HepG2 (cell line): ENCODE measurements at regions not wholly inside any gene's neighbourhood (a gene's known extent, or its start where the extent isn't known, plus 50 kb on each side); places are given as distances from the start of the nearest gene placed in this dataset.

Experiments used
- ATAC-seq: fragments of 200-7000 bp; cut with Tn5 transposase; 3 replicates; pipeline ENCODE4 v1.9.1; 2020; ENCODE audit warnings: mild to moderate bottlenecking, moderate library complexity
- BruUV-seq: library from RNA; stranded (reverse); fragments of 400-500 nt; replicated peaks from 2 replicates; lab custom pipeline; 2021; lab: Mats Ljungman, UMichigan
- CTCF ChIA-PET: fragments of 300-600 bp; formaldehyde crosslinking; extraction: SDS; loops from one replicate; lab custom pipeline; 2021; ENCODE audit warnings: low total read pairs, inconsistent platforms, low intra/inter-chr PET ratio; lab: Yijun Ruan, JAX
- POLR2A ChIA-PET: fragments of 350-600 bp; sonication (Branson Sonifier 250); formaldehyde crosslinking; loops from one replicate; lab custom pipeline; 2020; ENCODE audit warnings: antibody characterized with exemption, inconsistent platforms; lab: Yijun Ruan, JAX
- DNase-seq: peaks from one replicate; pipeline ENCODE4 v3.0.0-alpha.2; 2015; ENCODE audit warnings: low spot score
- FAIRE-seq: peaks from 3 replicates; lab custom pipeline; 2011; peaks lifted over from hg19 to GRCh38; lab: Jason Lieb, UNC
- H2AFZ ChIP-seq: one replicate; pipeline ENCODE4 v1.6.1; 2011; ENCODE audit warnings: low read length, inconsistent platforms
- H3K27ac ChIP-seq: fragments of 300-600 bp; 3 replicates; pipeline ENCODE4 v1.8.0; 2011; ENCODE audit warnings: mixed run types, mild to moderate bottlenecking, mixed read lengths, low read length, inconsistent platforms; ENCODE audit not compliant: insufficient read depth; ENCODE audit errors: extremely low read length
- H3K27me3 ChIP-seq, 2 experiments: fragments of 200-600 bp in 1 of 2; 2 replicates in 1 of 2; 3 replicates in 1 of 2; pipeline versions ENCODE4 v1.6.0 to v1.8.0; 2011; ENCODE audit warnings: low read length in 2 of 2, mild to moderate bottlenecking in 2 of 2, moderate library complexity in 2 of 2, inconsistent platforms in 1 of 2; ENCODE audit not compliant: insufficient read depth in 2 of 2, control insufficient read depth in 1 of 2
- H3K36me3 ChIP-seq, 2 experiments: fragments of 200-600 bp in 1 of 2; replicated peaks in 1 of 2; 2 replicates in 1 of 2; 3 replicates in 1 of 2; pipeline versions ENCODE4 v1.5.1 to v1.8.0; 2011; ENCODE audit warnings: low read length in 2 of 2, inconsistent platforms in 1 of 2; ENCODE audit not compliant: insufficient read depth in 2 of 2, control insufficient read depth in 1 of 2
- H3K4me1 ChIP-seq: 2 replicates; pipeline ENCODE4 v1.5.1; 2012; ENCODE audit warnings: low read length, inconsistent platforms; ENCODE audit not compliant: insufficient read depth
- H3K4me2 ChIP-seq: 2 replicates; pipeline ENCODE4 v1.6.0; 2011; ENCODE audit warnings: low read depth, low read length, inconsistent platforms
- H3K4me3 ChIP-seq, 3 experiments: fragments of 200-600 bp in 1 of 3; sonication (generic), shearing (Covaris generic) in 1 of 3; replicated peaks in 1 of 3; 2 replicates each; pipeline ENCODE4 v1.5.1; 2011 to 2016; ENCODE audit warnings: low read length in 3 of 3, inconsistent platforms in 2 of 3, low read depth in 2 of 3, mild to moderate bottlenecking in 2 of 3, control low read depth in 1 of 3, mixed read lengths in 1 of 3; ENCODE audit not compliant: insufficient read depth in 1 of 3
- H3K79me2 ChIP-seq: one replicate; pipeline ENCODE4 v1.6.1; 2011; ENCODE audit warnings: low read length, inconsistent platforms; ENCODE audit not compliant: insufficient read depth
- H3K9ac ChIP-seq: 2 replicates; pipeline ENCODE4 v1.6.0; 2011; ENCODE audit warnings: mild to moderate bottlenecking, low read depth, low read length, inconsistent platforms; ENCODE audit not compliant: insufficient read depth
- H3K9me3 ChIP-seq: 2 replicates; pipeline ENCODE4 v1.5.1; 2012; ENCODE audit warnings: mild to moderate bottlenecking, low read length
- H4K20me1 ChIP-seq: 2 replicates; pipeline ENCODE4 v1.6.0; 2011; ENCODE audit warnings: inconsistent platforms, mild to moderate bottlenecking, low read length, moderate library complexity; ENCODE audit not compliant: insufficient read depth
- ATF7-NPFF ChIP-seq: sonication (generic); formaldehyde crosslinking; IDR thresholded peaks from 2 replicates; pipeline ENCODE4 v1.8.1; 2023; ENCODE audit warnings: mild to moderate bottlenecking, low read depth, missing genetic modification reagents, moderate library complexity
- ELF4 ChIP-seq: sonication (generic); formaldehyde crosslinking; IDR thresholded peaks from 2 replicates; pipeline ENCODE4 v1.5.0; 2020; ENCODE audit warnings: missing genetic modification reagents, mild to moderate bottlenecking, moderate library complexity, borderline replicate concordance
- MBD4 ChIP-seq: IDR thresholded peaks from 2 replicates; pipeline ENCODE4 v1.6.1; 2012; ENCODE audit warnings: low read length, inconsistent platforms, borderline replicate concordance
- PRMT3 ChIP-seq: sonication (generic); formaldehyde crosslinking; IDR thresholded peaks from 2 replicates; pipeline ENCODE4 v1.8.1; 2022; ENCODE audit warnings: low read depth, mild to moderate bottlenecking, moderate library complexity, missing genetic modification reagents, borderline replicate concordance
- WGBS: methylation state at CpG from one replicate; pipeline ENCODE4 v1.1.6; 2017; ENCODE audit warnings: low lambda C conversion rate; 5-methylcytosine and 5-hydroxymethylcytosine counted together
- in situ Hi-C: cut with HindIII; loops from 2 replicates; pipeline ENCODE4 v1.10.0; 2017; ENCODE audit warnings: low pct_unique_long_range_greater_than_20kb; ENCODE audit not compliant: extremely low pct_ligation_motif_present
- intact Hi-C: fragments of 100-400 bp; cut with micrococcal nuclease; formaldehyde crosslinking; loops from one replicate; pipeline ENCODE4 v1.10.0; 2022; ENCODE audit not compliant: unreplicated experiment
- TF ChIP-seq, protein P1 (sequence below): fragments of 450-650 bp; IDR thresholded peaks from 2 replicates; pipeline ENCODE4 v1.6.1; 2017; ENCODE audit warnings: mild to moderate bottlenecking

- TF ChIP-seq MBD4 (no peak), ATF7-NPFF (CRISPR knock-in tag) (no peak), ELF4 (CRISPR knock-in tag) (no peak)
- TF ChIP-seq, protein P1, sequence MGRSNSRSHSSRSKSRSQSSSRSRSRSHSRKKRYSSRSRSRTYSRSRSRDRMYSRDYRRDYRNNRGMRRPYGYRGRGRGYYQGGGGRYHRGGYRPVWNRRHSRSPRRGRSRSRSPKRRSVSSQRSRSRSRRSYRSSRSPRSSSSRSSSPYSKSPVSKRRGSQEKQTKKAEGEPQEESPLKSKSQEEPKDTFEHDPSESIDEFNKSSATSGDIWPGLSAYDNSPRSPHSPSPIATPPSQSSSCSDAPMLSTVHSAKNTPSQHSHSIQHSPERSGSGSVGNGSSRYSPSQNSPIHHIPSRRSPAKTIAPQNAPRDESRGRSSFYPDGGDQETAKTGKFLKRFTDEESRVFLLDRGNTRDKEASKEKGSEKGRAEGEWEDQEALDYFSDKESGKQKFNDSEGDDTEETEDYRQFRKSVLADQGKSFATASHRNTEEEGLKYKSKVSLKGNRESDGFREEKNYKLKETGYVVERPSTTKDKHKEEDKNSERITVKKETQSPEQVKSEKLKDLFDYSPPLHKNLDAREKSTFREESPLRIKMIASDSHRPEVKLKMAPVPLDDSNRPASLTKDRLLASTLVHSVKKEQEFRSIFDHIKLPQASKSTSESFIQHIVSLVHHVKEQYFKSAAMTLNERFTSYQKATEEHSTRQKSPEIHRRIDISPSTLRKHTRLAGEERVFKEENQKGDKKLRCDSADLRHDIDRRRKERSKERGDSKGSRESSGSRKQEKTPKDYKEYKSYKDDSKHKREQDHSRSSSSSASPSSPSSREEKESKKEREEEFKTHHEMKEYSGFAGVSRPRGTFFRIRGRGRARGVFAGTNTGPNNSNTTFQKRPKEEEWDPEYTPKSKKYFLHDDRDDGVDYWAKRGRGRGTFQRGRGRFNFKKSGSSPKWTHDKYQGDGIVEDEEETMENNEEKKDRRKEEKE = no peak
- TF ChIP-seq, all 625 proteins: peak for 0
Measured at GRCh38 chr21:24552491-24552890, 1054.8 kb downstream of the MRPL39 start (continued).

GRCh38 chr21:24545807-24546361, 1061.4 kb downstream of the MRPL39 start:
- CTCF ChIA-PET = no interaction called here
- in situ Hi-C loops = no loop called here
- DNase-seq (no peak), FAIRE-seq (no peak)
- no peaks in the 10 kb centered on the region for H3K27me3 ChIP-seq
- H4K20me1 ChIP-seq = no peaks in the 10 kb centered on the region
- H2AFZ ChIP-seq = no peak overlapping the region
- peaks cover 85% of the 10 kb centered on the region for H3K9me3 ChIP-seq
- H3K4me3 ChIP-seq = no peak overlapping the region
- H3K4me2 ChIP-seq = no peak overlapping the region
- BruUV-seq = no TSS peak
- no peaks in the 10 kb centered on the region for H3K4me1 ChIP-seq
- no peak for TF ChIP-seq PRMT3 (CRISPR knock-in tag)
- TF ChIP-seq, all 625 proteins: peak for 0
- H3K79me2 ChIP-seq = no peaks in the 10 kb centered on the region
- POLR2A ChIA-PET = no interaction called here
- no peak overlapping the region for H3K27ac ChIP-seq
- intact Hi-C loops = no loop called here
- WGBS = 0% methylated on average over 4 of the region's 4 CpGs
- H3K36me3 ChIP-seq = no peaks in the 10 kb centered on the region
- no peak overlapping the region for H3K9ac ChIP-seq
- no peak for ATAC-seq
